Stimulated activated CD4-positive, alpha-beta T cell treated with anti-CD3 and anti-CD28 coated beads, Interleukin-4, amount 100 ng/mL, for 4 hours (primary cell): ENCODE measurements at regions not wholly inside any gene's neighbourhood (a gene's known extent, or its start where the extent isn't known, plus 50 kb on each side); places are given as distances from the start of the nearest gene placed in this dataset.
"Not testable (repeated sequence)": the region's sequence is repeated elsewhere in the genome, so short reads cannot be mapped to it uniquely, and the experiment has no call there.

Experiments
- DNase-seq, 2 experiments: peaks; one replicate each; pipeline ENCODE4 v3.0.0-alpha.2; 2020

- DNase-seq: no peak
These were observed 78.1 kb upstream of the HABP2 start for GRCh38 chr10:113474752-113475151.

- DNase-seq: no peak
These were observed 77.5 kb upstream of the HABP2 start for GRCh38 chr10:113475381-113475807.

GRCh38 chr10:113476191-113476590 is 76.7 kb upstream of the HABP2 start:
- no peak for DNase-seq

- no peak for DNase-seq
These were observed 76.2 kb upstream of the HABP2 start for GRCh38 chr10:113476673-113477072.

- no peak for DNase-seq
These were observed 75.4 kb upstream of the HABP2 start for GRCh38 chr10:113477451-113477850.

GRCh38 chr10:113479346-113480080 is 73.3 kb upstream of the HABP2 start:
- DNase-seq: no peak

- no peak for DNase-seq
These were observed 72.8 kb upstream of the HABP2 start for GRCh38 chr10:113480081-113480360.

GRCh38 chr10:113480851-113481502 is 71.9 kb upstream of the HABP2 start:
- DNase-seq: no peak

- no peak for DNase-seq
These were observed 68.4 kb upstream of the HABP2 start for GRCh38 chr10:113484487-113484886.

- no peak for DNase-seq
These were observed 67.1 kb upstream of the HABP2 start for GRCh38 chr10:113485736-113486135.

GRCh38 chr10:113486531-113486930 is 66.3 kb upstream of the HABP2 start:
- DNase-seq: no peak

- no peak for DNase-seq
These were observed 65.7 kb upstream of the HABP2 start for GRCh38 chr10:113487154-113487553.

- no peak for DNase-seq
These were observed 64.7 kb upstream of the HABP2 start for GRCh38 chr10:113488186-113488585.

- DNase-seq: not testable (repeated sequence)
These were observed 63.3 kb upstream of the HABP2 start for GRCh38 chr10:113489522-113489921.

GRCh38 chr10:113491967-113492565 is 60.8 kb upstream of the HABP2 start:
- DNase-seq: no peak

- no peak for DNase-seq
These were observed 59.7 kb upstream of the HABP2 start for GRCh38 chr10:113493195-113493594.

GRCh38 chr10:113493882-113494301 is 59.0 kb upstream of the HABP2 start:
- no peak for DNase-seq

- no peak for DNase-seq
These were observed 58.1 kb upstream of the HABP2 start for GRCh38 chr10:113494761-113495160.

GRCh38 chr10:113495553-113495952 is 57.3 kb upstream of the HABP2 start:
- DNase-seq: no peak

- no peak for DNase-seq
These were observed 56.4 kb upstream of the HABP2 start for GRCh38 chr10:113496111-113497109.

- no peak for DNase-seq
These were observed 55.7 kb upstream of the HABP2 start for GRCh38 chr10:113497198-113497597.

- no peak for DNase-seq
These were observed 53.9 kb upstream of the HABP2 start for GRCh38 chr10:113498997-113499396.

GRCh38 chr10:113499806-113500205 is 53.0 kb upstream of the HABP2 start:
- DNase-seq: no peak
